ENCODE measurements at regions not wholly inside any gene's neighbourhood (a gene's known extent, or its start where the extent isn't known, plus 50 kb on each side); places are given as distances from the start of the nearest gene placed in this dataset.

GRCh38 chr4:24192018-24192641 is 302.3 kb upstream of the PPARGC1A start:
- intact Hi-C loops (cut with micrococcal nuclease; ENCODE audit: unreplicated experiment): no loop called here
- no peaks in the 10 kb centered on the region for H4K20me1 ChIP-seq (ENCODE audit: insufficient read depth, low read length)
- no peaks in the 10 kb centered on the region for H3K79me2 ChIP-seq (ENCODE audit: insufficient read depth, low read depth, low read length)
- H3K9me2 ChIP-seq (ENCODE audit: insufficient read depth, low read length): no peaks in the 10 kb centered on the region
- CTCF ChIA-PET (ENCODE audit: unreplicated experiment): no interaction called here
- no peak overlapping the region for H3K27ac ChIP-seq (ENCODE audit: low read depth, low read length, poor library complexity, severe bottlenecking)
- no peak overlapping the region for H3K4me2 ChIP-seq (ENCODE audit: low read length)
- no peak for TF ChIP-seq EZH2phosphoT487 (IDR thresholded peaks at IDR 0.05; ENCODE audit: borderline replicate concordance, low read depth, low read length)
- TF ChIP-seq CTCF (conservative IDR thresholded peaks at IDR 0.05; ENCODE audit: low read length): no peak
- no peak overlapping the region for H3K4me3 ChIP-seq (ENCODE audit: low read depth, low read length, poor library complexity, severe bottlenecking)
- H2AFZ ChIP-seq (ENCODE audit: low read length): no peak overlapping the region
- no peaks in the 10 kb centered on the region for H3K9me3 ChIP-seq (ENCODE audit: low read length)
- BruUV-seq (replicated peaks): no TSS peak
- H3K4me1 ChIP-seq (ENCODE audit: insufficient read depth, low read length, poor library complexity, severe bottlenecking): no peaks in the 10 kb centered on the region
- no peak for DNase-seq (ENCODE audit: low spot score)
- POLR2A ChIA-PET: no interaction called here
- H3K36me3 ChIP-seq (ENCODE audit: insufficient read depth, low read length): no peaks in the 10 kb centered on the region

GRCh38 chr4:24190761-24191695 is 301.2 kb upstream of the PPARGC1A start:
- DNase-seq (ENCODE audit: low spot score): no peak
- TF ChIP-seq EZH2phosphoT487 (IDR thresholded peaks at IDR 0.05; ENCODE audit: borderline replicate concordance, low read depth, low read length) (no peak), CTCF (conservative IDR thresholded peaks at IDR 0.05; ENCODE audit: low read length) (no peak)
- Histone ChIP-seq H4K20me1 (ENCODE audit: insufficient read depth, low read length) (no peaks in the 10 kb centered on the region), H3K4me1 (ENCODE audit: insufficient read depth, low read length, poor library complexity, severe bottlenecking) (no peaks in the 10 kb centered on the region), H3K36me3 (ENCODE audit: insufficient read depth, low read length) (no peaks in the 10 kb centered on the region), H2AFZ (ENCODE audit: low read length) (no peak overlapping the region), H3K79me2 (ENCODE audit: insufficient read depth, low read depth, low read length) (no peaks in the 10 kb centered on the region), H3K4me2 (ENCODE audit: low read length) (no peak overlapping the region), H3K9me3 (ENCODE audit: low read length) (no peaks in the 10 kb centered on the region), H3K27ac (ENCODE audit: low read depth, low read length, poor library complexity, severe bottlenecking) (no peak overlapping the region), H3K4me3 (ENCODE audit: low read depth, low read length, poor library complexity, severe bottlenecking) (no peak overlapping the region), H3K9me2 (ENCODE audit: insufficient read depth, low read length) (no peaks in the 10 kb centered on the region)
- no TSS peak for BruUV-seq (replicated peaks)
- CTCF ChIA-PET (ENCODE audit: unreplicated experiment): no interaction called here
- POLR2A ChIA-PET: no interaction called here
- intact Hi-C loops (cut with micrococcal nuclease; ENCODE audit: unreplicated experiment): no loop called here

GRCh38 chr4:24188459-24188858 is 298.6 kb upstream of the PPARGC1A start:
- CTCF ChIA-PET (ENCODE audit: unreplicated experiment): no interaction called here

More at GRCh38 chr4:24188459-24188858, 298.6 kb upstream of the PPARGC1A start:
- TF ChIP-seq EZH2phosphoT487 (IDR thresholded peaks at IDR 0.05; ENCODE audit: borderline replicate concordance, low read depth, low read length) (no peak), CTCF (conservative IDR thresholded peaks at IDR 0.05; ENCODE audit: low read length) (no peak)
- Histone ChIP-seq H3K4me2 (ENCODE audit: low read length) (no peak overlapping the region), H3K9me3 (ENCODE audit: low read length) (no peaks in the 10 kb centered on the region), H3K4me1 (ENCODE audit: insufficient read depth, low read length, poor library complexity, severe bottlenecking) (no peaks in the 10 kb centered on the region), H3K27ac (ENCODE audit: low read depth, low read length, poor library complexity, severe bottlenecking) (no peak overlapping the region), H4K20me1 (ENCODE audit: insufficient read depth, low read length) (no peaks in the 10 kb centered on the region), H3K79me2 (ENCODE audit: insufficient read depth, low read depth, low read length) (no peaks in the 10 kb centered on the region), H3K4me3 (ENCODE audit: low read depth, low read length, poor library complexity, severe bottlenecking) (no peak overlapping the region), H3K36me3 (ENCODE audit: insufficient read depth, low read length) (no peaks in the 10 kb centered on the region), H2AFZ (ENCODE audit: low read length) (no peak overlapping the region), H3K9me2 (ENCODE audit: insufficient read depth, low read length) (no peaks in the 10 kb centered on the region)
- no TSS peak for BruUV-seq (replicated peaks)
- intact Hi-C loops (cut with micrococcal nuclease; ENCODE audit: unreplicated experiment): no loop called here
- DNase-seq (ENCODE audit: low spot score): no peak
- POLR2A ChIA-PET: no interaction called here
